HG03521 (cell line): ENCODE measurements at regions not wholly inside any gene's neighbourhood (a gene's known extent, or its start where the extent isn't known, plus 50 kb on each side); places are given as distances from the start of the nearest gene placed in this dataset.

Source experiments
- ATAC-seq: cut with Tn5 transposase; IDR thresholded peaks from one replicate; pipeline ENCODE4 v1.9.1; 2021; ENCODE audit warnings: mild to moderate bottlenecking, moderate library complexity; ENCODE audit not compliant: unreplicated experiment

DNA sequence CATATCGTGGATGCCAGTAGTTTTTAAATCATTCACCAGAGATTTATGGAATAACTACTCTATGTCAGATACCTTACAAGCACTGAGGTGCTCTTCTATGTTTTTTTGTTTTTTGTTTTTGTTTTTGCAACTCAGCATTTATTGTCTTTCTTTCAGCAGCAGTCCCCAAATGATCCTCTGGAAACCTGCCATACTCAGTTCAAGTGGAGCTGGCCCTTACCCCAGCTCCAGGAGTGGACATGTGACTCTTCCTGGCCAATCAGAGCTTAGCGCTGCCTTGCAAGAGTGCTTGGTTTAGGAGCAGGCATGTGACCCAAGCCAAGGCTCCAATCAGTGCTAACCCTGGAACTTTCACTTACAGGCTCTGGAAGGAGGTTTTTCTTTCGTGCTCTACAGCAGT is 356.6 kb upstream of the ZMIZ1 start:
- no peak for ATAC-seq

DNA sequence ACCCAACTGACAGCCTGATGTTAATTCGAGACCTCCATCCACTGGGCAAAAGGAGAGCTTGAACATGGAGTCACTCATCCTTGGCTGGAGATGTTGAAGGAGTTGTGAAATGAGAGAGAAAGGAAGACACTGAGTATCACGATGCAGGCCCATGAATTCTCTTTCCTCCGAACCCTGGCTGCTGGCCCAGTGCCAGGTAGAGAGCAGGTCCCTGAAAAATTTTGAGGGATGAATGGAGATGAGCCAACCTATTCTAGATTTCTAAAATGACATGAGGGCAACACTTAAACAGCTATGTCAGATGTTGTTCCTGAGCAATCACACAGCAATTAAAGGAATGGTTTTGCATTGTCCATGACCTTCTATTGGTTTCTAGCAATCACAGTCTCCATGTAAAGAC is 355.1 kb upstream of the ZMIZ1 start:
- ATAC-seq: no peak

DNA sequence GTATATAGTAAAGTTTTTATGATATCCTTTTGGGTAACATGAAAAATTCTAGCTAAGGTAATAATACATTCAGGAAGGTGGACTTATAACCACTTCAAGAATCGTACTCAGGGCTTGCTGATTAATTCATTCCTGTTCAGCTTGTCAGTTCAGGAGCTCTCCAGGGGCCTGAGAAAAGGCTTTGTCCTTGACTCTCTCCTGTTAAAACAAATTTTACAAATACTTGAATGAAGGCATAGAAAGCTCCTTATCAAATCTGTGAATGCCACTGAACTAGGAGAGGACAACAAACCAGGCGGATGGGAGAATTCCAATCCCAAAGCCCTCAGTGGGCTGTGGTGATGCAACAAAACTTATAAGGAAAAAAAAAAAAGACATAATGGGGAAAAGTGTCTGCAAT is 354.5 kb upstream of the ZMIZ1 start:
- ATAC-seq: no peak

DNA sequence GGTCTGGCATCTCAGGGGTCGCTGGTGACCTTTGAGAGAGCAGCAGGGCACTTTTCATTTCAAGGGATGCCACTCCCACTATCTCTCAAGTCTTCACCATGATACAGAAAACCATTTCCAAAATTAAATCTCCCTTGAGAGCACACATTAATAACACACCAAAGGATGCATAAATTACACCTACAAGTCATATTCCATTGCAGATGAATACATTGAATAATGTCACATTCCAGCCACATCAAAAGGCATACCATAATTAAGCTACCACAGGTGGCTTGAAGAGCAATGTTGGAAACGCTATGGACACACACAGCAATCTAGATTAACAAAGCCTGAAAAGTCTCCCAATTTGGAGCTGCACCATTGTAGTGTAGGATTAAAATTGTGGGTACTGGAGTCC is 353.3 kb upstream of the ZMIZ1 start:
- ATAC-seq: no peak

DNA sequence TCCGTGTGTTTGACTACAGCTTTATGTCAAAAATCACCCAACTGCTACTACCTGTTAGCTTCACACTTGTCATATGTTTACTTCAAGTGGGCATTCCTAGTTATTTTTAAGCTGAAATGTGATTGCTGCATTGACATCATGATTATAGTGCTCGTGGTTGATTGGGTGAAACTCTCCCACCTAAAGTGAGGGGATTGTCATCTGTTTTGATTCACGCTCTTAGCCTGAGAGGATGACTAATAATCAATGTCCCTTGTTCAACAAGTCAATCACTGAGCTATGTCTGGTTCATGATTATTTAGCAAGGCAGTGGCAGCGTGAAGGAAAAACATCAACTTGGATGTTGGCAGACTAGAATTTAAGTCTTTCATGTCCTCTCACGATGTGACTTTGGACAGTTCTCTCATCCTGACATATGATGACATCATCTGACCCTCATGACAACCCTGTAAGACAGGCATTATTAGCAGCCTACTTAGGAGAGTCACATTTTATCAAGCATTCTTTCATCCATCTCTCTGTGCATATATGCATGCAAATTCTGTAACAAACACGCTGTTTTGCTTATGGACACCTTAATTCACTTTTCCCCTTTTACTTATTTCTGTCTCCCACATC is 352.6 kb upstream of the ZMIZ1 start:
- ATAC-seq: no peak

DNA sequence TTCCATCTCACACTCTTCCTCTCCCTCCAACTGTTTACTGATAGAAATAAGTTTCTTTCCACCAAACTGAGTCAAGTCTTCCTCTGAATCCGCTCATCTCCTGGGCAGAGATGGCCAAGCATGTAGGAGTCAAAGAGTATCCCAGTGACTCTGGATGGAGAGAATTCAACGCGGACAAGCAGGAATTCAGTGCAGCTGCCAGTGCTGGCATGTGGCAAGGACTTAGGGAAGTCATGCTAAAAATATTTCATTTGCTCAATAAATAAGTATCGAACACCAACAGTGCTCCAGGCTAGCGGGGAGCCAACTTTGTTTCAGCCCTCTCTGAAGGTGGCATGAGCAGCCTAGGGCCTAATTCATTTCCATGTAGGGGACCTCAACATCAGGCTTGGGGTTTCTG is 351.6 kb upstream of the ZMIZ1 start:
- no peak for ATAC-seq

DNA sequence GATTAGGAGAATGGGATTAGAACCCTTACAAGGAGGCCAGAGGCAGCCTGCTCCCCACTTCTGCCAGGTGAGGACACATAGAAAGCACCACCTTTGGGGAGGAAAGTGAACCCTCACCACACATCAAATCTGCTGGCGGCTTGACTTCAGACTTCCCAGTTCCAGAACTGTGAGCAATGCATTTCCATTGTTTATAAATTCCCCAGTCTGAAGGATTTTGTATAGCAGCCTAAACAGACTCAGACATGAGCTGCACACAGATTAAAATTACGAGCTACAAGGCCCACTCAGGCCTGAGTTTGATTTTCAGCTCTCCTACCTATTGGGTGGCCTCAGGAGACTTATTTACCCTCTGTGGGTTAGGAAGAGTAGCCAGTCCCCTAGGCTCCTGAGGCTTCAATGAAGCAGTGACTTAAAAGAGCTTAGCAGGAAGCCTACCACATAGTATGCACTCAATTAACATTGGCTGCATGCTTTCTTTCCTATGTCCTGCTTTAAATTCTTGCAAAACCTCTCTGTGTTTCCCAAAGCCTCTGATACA is 350.7 kb upstream of the ZMIZ1 start:
- no peak for ATAC-seq

DNA sequence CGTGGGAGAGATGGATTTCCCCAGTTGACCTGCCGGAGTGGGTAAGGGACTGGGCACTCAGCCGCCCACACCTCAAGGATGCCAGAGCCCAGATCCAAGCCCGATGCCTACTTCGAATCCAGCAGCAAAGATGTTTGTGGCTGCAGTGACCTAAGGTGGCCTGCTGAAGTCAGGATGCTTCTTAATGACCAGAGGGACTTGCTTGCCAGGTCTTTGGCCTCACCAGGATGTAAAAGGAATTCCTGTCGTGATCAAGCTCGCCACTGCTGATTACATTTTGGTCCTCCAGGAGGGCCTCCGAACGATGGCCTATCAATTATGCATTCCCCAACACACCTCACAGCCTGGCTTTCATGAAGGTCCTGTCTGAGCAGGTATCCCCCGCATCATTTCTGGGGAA is 349.5 kb upstream of the ZMIZ1 start:
- no peak for ATAC-seq

DNA sequence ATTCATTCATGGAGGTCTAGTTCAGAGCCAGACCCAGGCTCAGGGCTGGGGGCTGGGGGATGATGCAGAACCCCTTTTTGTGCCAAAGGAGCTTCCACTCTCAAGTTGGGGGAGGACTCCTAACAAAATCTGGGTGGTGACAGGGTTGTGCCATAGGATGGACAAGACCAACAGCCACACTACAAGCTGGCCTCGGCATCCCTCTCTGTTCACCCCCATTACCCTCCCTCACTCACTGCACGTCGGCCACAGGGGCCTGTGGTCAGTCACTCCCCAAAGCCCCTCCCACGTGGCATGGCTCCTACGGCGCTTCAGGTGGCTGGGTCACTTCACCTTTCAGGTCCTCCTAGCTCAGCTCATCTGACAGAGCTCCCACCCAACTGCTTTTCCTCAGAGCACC is 348.7 kb upstream of the ZMIZ1 start:
- ATAC-seq: no peak

DNA sequence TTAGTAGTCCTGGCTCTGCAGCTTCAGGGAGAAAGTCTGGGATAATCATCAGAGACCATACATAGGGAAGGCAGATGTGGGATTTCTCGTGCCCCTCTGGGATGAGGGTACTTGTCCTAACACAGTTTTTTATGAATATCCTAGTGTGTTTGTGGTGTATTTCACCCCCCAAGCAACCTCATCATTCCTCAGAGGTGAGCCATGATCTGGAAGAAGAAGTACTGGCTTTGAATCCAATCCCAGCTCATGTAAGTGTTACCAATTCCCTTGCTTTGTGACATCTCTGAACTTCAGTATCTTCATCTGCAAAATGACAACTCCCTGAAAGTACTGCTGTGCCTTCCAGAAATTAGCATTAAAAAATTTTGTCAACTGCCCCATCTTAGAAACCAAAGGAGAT is 347.5 kb upstream of the ZMIZ1 start:
- ATAC-seq: no peak

DNA sequence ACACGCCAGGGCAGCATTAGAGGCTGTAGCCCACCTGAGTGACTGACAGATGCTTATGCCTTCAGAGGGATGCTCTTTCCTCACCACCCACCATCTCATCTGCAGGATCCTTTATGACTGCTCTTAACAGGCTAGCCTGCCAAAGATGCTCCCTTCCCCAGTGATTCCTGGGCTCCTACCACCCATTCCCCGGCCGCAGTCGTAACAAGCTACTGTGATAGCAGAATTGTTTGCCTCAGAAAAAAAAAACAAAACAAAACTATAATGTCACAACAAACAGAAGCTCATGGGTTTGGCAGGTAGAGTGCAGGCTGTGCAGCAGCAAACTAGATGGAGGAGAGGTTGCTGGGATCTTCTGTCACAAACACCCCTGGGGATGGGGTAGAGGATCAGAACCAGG is 343.9 kb upstream of the ZMIZ1 start:
- no peak for ATAC-seq

DNA sequence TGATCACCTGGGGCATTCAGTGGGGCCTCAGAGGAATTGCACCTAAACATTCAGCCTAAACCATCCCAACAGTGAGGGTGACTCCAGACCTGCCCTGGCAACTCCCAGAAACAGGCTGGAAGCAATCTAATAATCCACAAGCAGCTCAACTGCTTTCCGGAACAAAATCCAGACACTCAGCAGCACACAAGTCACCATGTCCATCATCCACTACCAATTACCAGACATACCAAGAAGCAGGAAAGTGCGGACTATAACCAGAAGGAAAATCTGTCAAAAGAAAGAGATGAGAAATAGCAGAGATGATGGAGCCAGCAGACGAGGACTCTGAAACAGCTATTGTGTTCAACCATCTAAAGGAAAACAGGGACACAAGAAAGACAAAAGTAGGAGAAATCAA is 342.6 kb upstream of the ZMIZ1 start:
- ATAC-seq: no peak

DNA sequence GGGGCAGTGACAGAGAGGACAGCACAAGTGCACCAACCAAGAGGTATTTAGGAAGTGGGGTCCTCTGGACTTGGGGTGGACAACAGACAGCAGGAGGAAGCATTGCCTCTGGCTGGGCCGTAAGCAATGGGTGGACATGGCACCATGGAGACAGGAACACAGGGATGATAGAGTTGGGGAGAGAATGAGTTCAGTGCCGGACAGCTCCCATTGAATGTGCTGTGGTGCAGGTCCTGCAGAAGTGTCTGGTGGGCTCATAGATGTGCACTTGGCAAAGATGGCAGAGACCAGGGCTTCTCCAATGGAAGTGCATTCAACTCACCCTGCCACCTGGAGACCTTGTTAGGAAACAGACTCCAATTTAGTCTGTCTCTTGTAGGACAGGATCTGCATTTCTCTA is 341.5 kb upstream of the ZMIZ1 start:
- no peak for ATAC-seq

DNA sequence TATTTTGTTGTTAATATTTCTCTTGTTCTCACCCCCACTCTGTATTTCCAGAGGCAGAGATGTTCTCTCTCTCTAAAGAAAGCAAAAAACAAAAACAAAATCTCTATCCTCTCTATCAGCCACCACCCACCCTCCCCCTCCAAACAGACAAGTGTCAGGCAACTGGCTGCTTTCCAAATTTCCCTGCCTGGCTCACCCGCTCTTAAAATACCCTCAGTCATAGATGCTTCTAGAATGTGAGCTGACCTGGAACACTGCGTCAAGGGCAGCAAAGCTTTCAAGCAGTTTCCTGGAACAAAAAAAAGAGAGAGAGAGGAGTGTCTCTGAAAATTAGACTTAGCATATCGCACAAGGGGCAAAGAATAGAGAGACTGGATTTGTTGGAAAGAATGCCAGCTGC is 341.0 kb upstream of the ZMIZ1 start:
- ATAC-seq: no peak

DNA sequence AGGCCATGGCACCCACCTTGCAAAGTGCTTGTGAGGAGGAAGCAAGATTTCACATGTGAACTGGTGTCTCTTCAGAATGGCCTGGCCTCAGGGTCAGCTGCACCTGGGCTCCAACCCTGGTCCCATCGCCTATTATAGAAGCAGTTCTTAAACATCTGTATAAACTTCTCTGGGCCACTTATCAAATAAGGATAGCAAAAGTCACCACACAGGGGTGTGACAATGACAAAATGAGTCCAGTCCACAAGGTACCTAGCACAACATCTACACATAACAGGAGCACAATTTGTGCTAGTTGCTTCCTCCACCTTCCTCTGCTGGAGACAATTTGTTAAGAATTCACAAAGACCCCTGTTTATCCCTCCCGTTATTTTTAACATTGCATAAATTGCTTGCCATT is 340.6 kb upstream of the ZMIZ1 start:
- ATAC-seq: no peak

DNA sequence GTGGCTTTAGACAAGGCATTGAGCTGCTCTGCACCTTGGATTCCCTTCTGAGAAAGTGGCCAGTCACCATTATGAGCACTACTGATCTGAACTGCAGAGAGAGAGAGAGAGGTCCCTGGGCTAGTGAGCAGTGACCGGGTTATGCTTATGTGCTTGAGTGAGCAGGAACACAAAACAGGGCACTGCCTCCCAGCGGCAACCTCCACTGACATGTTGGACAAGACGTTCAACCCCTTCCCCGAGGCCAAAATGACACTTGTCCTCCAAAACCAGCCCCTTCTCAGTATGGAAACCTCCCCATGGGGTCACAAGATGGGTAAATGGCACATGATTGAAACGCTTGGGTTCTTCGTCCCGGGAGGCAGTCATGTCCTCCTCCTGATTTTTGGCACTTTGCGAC is 339.4 kb upstream of the ZMIZ1 start:
- no peak for ATAC-seq

DNA sequence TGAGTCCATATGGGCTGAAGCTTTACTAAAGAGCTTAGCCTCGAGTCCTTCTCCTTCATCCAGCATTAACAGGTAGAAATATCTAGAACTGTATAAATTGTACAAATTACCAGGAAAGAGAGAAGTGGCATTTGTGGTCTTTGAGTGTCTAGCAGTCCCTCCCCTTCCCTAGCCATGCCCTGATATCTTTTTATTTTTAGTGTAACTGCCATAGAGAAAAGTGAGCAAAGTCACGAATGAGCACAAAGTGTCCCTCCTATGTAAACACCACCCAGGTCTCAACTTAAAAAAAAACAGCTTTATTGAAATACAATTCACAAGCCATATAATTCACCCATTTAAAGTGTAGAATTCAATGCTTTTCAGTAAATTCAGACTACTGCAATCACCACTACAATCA is 339.0 kb upstream of the ZMIZ1 start:
- ATAC-seq: no peak

DNA sequence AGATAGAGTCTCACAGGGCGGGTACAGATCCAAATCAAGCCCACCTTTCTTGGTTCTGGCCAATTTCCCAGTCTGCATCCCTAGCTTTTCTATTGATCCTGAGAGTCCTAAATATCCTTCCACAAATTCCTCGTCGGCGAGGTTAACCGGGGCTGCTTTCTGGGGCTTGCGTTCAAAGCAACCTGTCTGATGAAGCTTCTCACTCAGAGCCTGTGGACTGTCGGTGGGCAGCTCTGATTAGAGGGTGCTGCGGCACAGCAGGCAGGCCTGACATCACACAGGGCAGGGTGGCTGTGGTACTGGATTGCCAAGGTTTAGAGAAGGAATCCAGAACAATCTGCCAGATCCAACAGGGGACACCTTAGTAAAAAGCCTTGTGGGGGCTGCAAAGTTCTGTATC is 338.0 kb upstream of the ZMIZ1 start:
- no peak for ATAC-seq

DNA sequence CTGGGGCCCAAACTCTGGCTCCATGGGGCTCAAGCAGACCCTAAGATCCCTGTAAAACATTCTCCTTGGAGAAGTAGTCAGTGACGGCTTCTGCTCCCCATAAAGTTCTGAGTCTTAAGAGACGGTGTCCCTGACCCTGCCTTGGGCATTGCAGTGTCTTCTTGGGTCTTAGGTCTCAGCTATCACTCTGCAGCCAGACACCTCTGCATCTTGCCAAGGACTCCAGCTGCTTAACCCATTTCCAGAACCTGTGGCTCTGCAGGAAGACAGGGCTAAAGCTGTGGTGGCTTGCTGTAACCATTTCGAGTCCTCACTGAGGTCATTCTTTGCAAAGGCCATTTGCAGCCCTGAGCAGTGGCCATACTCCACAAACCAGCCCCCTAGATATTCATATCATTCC is 337.1 kb upstream of the ZMIZ1 start:
- no peak for ATAC-seq

DNA sequence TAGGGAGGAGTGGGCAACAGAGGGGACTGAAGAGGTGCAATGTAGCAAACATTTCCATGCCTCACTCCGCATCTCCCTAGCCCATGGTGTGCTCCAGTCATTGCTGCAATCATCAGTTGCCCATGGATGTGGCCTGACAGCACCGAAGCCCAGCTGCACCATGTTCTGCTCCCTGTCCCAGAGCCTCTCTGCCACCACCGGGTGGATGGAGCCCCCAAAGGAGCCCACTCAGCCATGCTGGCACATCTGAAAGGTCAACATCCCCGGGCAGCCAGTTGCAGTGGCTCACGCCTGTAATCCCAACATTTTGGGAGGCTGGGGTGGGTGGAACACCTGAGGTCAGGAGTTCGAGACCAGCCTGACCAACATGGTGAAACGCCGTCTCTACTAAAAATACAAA is 336.4 kb upstream of the ZMIZ1 start:
- ATAC-seq: no peak

DNA sequence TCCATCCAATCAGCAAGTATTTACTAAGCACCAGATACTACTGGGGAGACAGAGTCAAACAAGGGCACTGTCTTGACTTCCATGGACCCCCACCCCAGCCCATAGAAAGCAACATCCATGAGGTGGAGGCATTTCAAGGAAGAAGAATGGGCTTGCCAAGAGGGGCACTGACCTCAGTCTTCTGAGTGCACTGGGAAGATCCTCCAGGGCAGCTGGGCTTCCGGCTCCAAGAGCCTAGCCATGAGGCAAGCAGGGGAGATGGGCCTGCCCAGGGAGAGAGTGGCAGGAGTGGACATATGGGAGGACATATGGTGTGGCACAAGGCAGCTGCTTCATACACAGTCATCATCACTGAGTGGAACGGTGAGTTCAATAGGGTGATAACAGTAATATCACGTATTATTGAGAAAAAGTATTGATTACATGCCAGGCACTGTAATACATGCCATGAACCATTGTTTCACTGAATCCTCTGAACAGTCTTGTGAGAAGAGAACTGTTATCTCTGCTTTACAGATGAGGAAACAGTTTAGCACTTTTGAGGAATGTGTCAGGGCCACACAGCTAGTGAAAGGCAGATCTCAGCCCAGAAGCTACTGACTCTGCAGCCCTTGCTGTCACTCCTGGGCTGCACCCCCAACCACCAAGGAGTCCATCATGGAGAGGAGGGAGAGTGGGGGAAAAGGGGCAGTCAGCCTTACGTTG is 331.7 kb upstream of the ZMIZ1 start:
- no peak for ATAC-seq

DNA sequence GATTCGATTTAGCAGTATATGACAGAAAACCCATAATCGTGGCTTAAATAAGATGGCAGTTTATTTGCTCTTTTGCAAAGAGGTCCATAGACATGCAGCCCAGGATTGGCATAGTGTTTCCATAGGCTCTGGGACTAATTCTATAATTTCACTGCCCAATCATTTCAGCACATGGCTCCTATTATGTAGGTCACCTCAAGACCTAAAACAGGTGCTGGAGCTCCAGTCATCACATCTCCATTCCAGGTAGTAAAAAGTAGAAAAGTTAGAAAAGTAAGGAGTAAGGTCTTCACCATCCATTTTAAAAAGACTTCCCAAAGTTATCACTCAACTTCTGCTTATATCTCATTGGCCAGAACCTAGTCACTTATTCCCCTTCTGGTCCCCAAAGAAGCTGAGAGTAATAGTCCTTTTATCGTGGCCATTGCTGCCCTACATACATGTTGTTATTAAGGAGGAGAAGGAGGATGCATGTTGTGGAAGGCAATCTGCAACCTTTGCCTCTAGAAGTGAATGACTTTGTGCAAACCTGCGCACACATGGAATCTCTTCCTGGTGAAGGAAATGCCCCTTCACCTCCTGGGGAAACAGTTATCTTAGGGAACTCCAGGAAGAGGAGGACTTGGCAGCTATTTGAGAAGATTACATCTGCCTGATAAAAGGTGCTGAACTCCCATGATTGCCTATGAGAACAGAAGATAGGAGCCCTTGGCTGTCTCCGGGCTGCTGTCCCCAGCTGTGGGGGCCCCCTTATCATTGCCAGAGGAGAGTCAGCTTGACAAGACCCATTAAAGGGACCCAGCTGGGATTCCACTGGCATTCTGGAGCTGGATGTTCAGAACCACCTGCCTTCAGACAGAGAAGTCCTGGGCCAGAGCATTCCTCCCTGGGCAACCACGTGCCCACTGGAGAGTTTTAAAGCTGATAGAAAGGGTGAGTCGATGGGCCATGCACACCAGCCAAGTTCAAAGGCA is 330.6 kb upstream of the ZMIZ1 start:
- ATAC-seq: no peak
